H1 (cell line): ENCODE measurements at regions not wholly inside any gene's neighbourhood (a gene's known extent, or its start where the extent isn't known, plus 50 kb on each side); places are given as distances from the start of the nearest gene placed in this dataset.

Experiments used
- CTCF ChIA-PET: fragments of 300-600 bp; sonication (Branson Sonifier 250); formaldehyde crosslinking; loops from one replicate; lab custom pipeline; 2021; ENCODE audit not compliant: partially characterized antibody; lab: Charles Lee
- POLR2A ChIA-PET: fragments of 300-600 bp; sonication (Branson Sonifier 250); formaldehyde crosslinking; loops from one replicate; lab custom pipeline; 2021; ENCODE audit warnings: inconsistent platforms; ENCODE audit not compliant: partially characterized antibody; lab: Charles Lee
- DNase-seq, 2 experiments: peaks; one replicate each; pipeline versions ENCODE4 v3.0.0 to v3.0.0-alpha.2; 2010 to 2022; ENCODE audit warnings: low spot score in 2 of 2, low read depth in 1 of 2, mixed read lengths in 1 of 2
- FAIRE-seq: peaks from 2 replicates; lab custom pipeline; 2011; peaks lifted over from hg19 to GRCh38; lab: Jason Lieb, UNC
- H2AFZ ChIP-seq: 2 replicates; pipeline ENCODE4 v1.8.1; 2012; ENCODE audit warnings: low read length, inconsistent platforms
- H2AK5ac ChIP-seq: 2 replicates; pipeline ENCODE4 v1.6.1; 2013; ENCODE audit warnings: low read depth, low read length
- H2BK120ac ChIP-seq: replicated peaks from 2 replicates; pipeline ENCODE3; 2013; ENCODE audit warnings: low read depth, low read length, inconsistent platforms
- H2BK12ac ChIP-seq: 2 replicates; pipeline ENCODE4 v1.6.1; 2013; ENCODE audit warnings: low read depth, low read length
- H2BK15ac ChIP-seq: 2 replicates; pipeline ENCODE4 v1.6.1; 2013; ENCODE audit warnings: low read length
- H2BK20ac ChIP-seq: 2 replicates; pipeline ENCODE4 v1.6.1; 2013; ENCODE audit warnings: low read length
- H2BK5ac ChIP-seq: 2 replicates; pipeline ENCODE4 v1.6.1; 2013; ENCODE audit warnings: low read depth, low read length
- H3K14ac ChIP-seq: 2 replicates; pipeline ENCODE4 v1.6.1; 2013; ENCODE audit warnings: inconsistent platforms; ENCODE audit not compliant: insufficient read length
- H3K18ac ChIP-seq: 2 replicates; pipeline ENCODE4 v1.6.1; 2013; ENCODE audit warnings: low read length; ENCODE audit errors: extremely low read depth
- H3K23ac ChIP-seq: 2 replicates; pipeline ENCODE4 v1.6.1; 2013; ENCODE audit warnings: inconsistent platforms; ENCODE audit not compliant: insufficient read length
- H3K23me2 ChIP-seq: 2 replicates; pipeline ENCODE4 v1.6.1; 2013; ENCODE audit warnings: low read depth, low read length
- H3K27ac ChIP-seq: 2 replicates; pipeline ENCODE4 v1.6.1; 2011; ENCODE audit warnings: low read depth, low read length, inconsistent platforms
- H3K27me3 ChIP-seq, 4 experiments: replicated peaks in 1 of 4; 1 replicate in 1 of 4; 2 replicates in 3 of 4; pipeline versions ENCODE4 v1.6.1 to v1.8.1; 2011 to 2013; ENCODE audit warnings: low read length in 3 of 4, mild to moderate bottlenecking in 3 of 4, inconsistent platforms in 2 of 4, mixed read lengths in 2 of 4, moderate library complexity in 1 of 4; ENCODE audit not compliant: control insufficient read depth in 3 of 4, insufficient read depth in 3 of 4; ENCODE audit errors: extremely low read depth in 1 of 4
- H3K36me3 ChIP-seq, 4 experiments: 2 replicates each; pipeline versions ENCODE4 v1.6.1 to v1.8.1; 2011 to 2013; ENCODE audit warnings: mild to moderate bottlenecking in 4 of 4, low read length in 3 of 4, moderate library complexity in 2 of 4, control low read depth in 1 of 4, inconsistent platforms in 1 of 4; ENCODE audit not compliant: insufficient read depth in 4 of 4, control insufficient read depth in 2 of 4
- H3K4ac ChIP-seq: replicated peaks from 2 replicates; pipeline ENCODE3; 2013; ENCODE audit warnings: low read length, low read depth, mixed read lengths, inconsistent platforms; ENCODE audit not compliant: insufficient read length
- H3K4me1 ChIP-seq, 4 experiments: replicated peaks in 1 of 4; 1 replicate in 1 of 4; 2 replicates in 3 of 4; pipeline versions ENCODE4 v1.6.1 to v1.8.1; 2011 to 2013; ENCODE audit warnings: low read length in 3 of 4, inconsistent platforms in 2 of 4, mixed read lengths in 1 of 4; ENCODE audit not compliant: insufficient read depth in 4 of 4, control insufficient read depth in 3 of 4
- H3K4me2 ChIP-seq, 2 experiments: 2 replicates each; pipeline versions ENCODE4 v1.6.1 to v1.8.1; 2011 to 2013; ENCODE audit warnings: low read depth in 2 of 2, low read length in 2 of 2, control low read depth in 1 of 2, inconsistent platforms in 1 of 2, mild to moderate bottlenecking in 1 of 2; ENCODE audit not compliant: insufficient read depth in 1 of 2
- H3K4me3 ChIP-seq, 4 experiments: fragments of 200-600, 300-600 bp in 1 of 4; sonication (generic), shearing (Covaris generic), sonication (Bioruptor Twin) in 1 of 4; 2 replicates each; pipeline versions ENCODE4 v1.5.1 to v1.8.1; 2011 to 2016; ENCODE audit warnings: low read length in 4 of 4, low read depth in 3 of 4, control low read depth in 2 of 4, inconsistent platforms in 2 of 4, mild to moderate bottlenecking in 2 of 4, mixed read lengths in 1 of 4, moderate library complexity in 1 of 4; ENCODE audit not compliant: insufficient read depth in 2 of 4; ENCODE audit errors: extremely low read depth in 1 of 4
- H3K56ac ChIP-seq: replicated peaks from 2 replicates; pipeline ENCODE3; 2013; ENCODE audit warnings: low read depth, mild to moderate bottlenecking, mixed read lengths, low read length, inconsistent platforms; ENCODE audit not compliant: insufficient read length
- H3K79me1 ChIP-seq: 2 replicates; pipeline ENCODE4 v1.6.1; 2013; ENCODE audit warnings: low read depth, low read length, control low read depth
- H3K79me2 ChIP-seq, 2 experiments: 2 replicates each; pipeline versions ENCODE4 v1.6.1 to v1.8.1; 2012 to 2013; ENCODE audit warnings: low read length in 2 of 2, mild to moderate bottlenecking in 2 of 2, inconsistent platforms in 1 of 2; ENCODE audit not compliant: insufficient read depth in 2 of 2, control insufficient read depth in 1 of 2
- H3K9ac ChIP-seq, 4 experiments: replicated peaks in 1 of 4; 1 replicate in 1 of 4; 2 replicates in 3 of 4; pipeline versions ENCODE4 v1.6.1 to v1.8.1; 2011 to 2013; ENCODE audit warnings: low read depth in 3 of 4, low read length in 3 of 4, control low read depth in 2 of 4, mild to moderate bottlenecking in 2 of 4, moderate library complexity in 2 of 4, inconsistent platforms in 1 of 4; ENCODE audit errors: extremely low read depth in 1 of 4
- H3K9me3 ChIP-seq, 2 experiments: 2 replicates each; pipeline versions ENCODE4 v1.6.1 to v1.8.1; 2012 to 2013; ENCODE audit warnings: mild to moderate bottlenecking in 2 of 2, moderate library complexity in 2 of 2, control low read depth in 1 of 2, inconsistent platforms in 1 of 2, low read depth in 1 of 2, low read length in 1 of 2, mixed read lengths in 1 of 2; ENCODE audit not compliant: insufficient read depth in 2 of 2
- H4K20me1 ChIP-seq, 2 experiments: replicated peaks in 1 of 2; 2 replicates each; pipeline versions ENCODE3 to v1.8.1; 2011 to 2013; ENCODE audit warnings: inconsistent platforms in 2 of 2, low read length in 2 of 2, mild to moderate bottlenecking in 1 of 2; ENCODE audit not compliant: insufficient read depth in 2 of 2, control insufficient read depth in 1 of 2
- H4K5ac ChIP-seq: 2 replicates; pipeline ENCODE4 v1.6.1; 2013; ENCODE audit warnings: low read length, low read depth, mixed read lengths, inconsistent platforms; ENCODE audit not compliant: insufficient read length
- H4K8ac ChIP-seq: 2 replicates; pipeline ENCODE4 v1.8.0; 2013; ENCODE audit warnings: mild to moderate bottlenecking, moderate library complexity, low read length, inconsistent platforms; ENCODE audit not compliant: insufficient read depth; ENCODE audit errors: extremely low read depth
- H4K91ac ChIP-seq: replicated peaks from 2 replicates; pipeline ENCODE3; 2013; ENCODE audit warnings: low read length, mixed read lengths, inconsistent platforms; ENCODE audit not compliant: insufficient read length
- SIX5 ChIP-seq: IDR thresholded peaks from 2 replicates; pipeline ENCODE4 v1.6.1; 2011; ENCODE audit warnings: mild to moderate bottlenecking, low read depth, low read length
- WGBS, 2 experiments: shearing (Covaris generic) in 1 of 2; methylation state at CpG; one replicate each; pipeline versions ENCODE4 v1.1.6 to v1.1.7; 2013 to 2015; ENCODE audit warnings: low lambda C conversion rate in 2 of 2, mixed read lengths in 2 of 2, inconsistent platforms in 1 of 2, low coverage in 1 of 2, missing lambda C conversion rate in 1 of 2; ENCODE audit not compliant: insufficient replicate concordance in 2 of 2, insufficient coverage in 1 of 2, insufficient read length in 1 of 2; ENCODE audit errors: extremely low coverage in 1 of 2, missing lambda C conversion rate in 1 of 2; 5-methylcytosine and 5-hydroxymethylcytosine counted together

- Histone ChIP-seq H3K36me3 (no peaks in the 10 kb centered on the region), H3K9me3 (no peaks in the 10 kb centered on the region), H3K4me1 (peaks cover 0 to 3% (median 0%) of the 10 kb centered on the region in 4 experiments; a peak in 1 of 7 replicates), H4K91ac (no peak overlapping the region), H3K23me2 (no peaks in the 10 kb centered on the region), H3K23ac (no peak overlapping the region), H3K79me1 (no peaks in the 10 kb centered on the region), H3K4me3 (no peak overlapping the region), H3K56ac (no peak overlapping the region), H2AK5ac (no peak overlapping the region), H3K27me3 (no peaks in the 10 kb centered on the region; a peak in 1 of 7 replicates), H3K9ac (no peak overlapping the region), H4K20me1 (no peaks in the 10 kb centered on the region), H2BK20ac (no peak overlapping the region), H3K79me2 (no peaks in the 10 kb centered on the region), H2BK120ac (no peak overlapping the region), H2AFZ (peak overlapping the region; percentile 90), H2BK12ac (no peak overlapping the region), H3K4ac (no peak overlapping the region), H4K5ac (no peak overlapping the region), H2BK15ac (no peak overlapping the region), H3K14ac (no peak overlapping the region), H2BK5ac (peak overlapping the region; percentile 57; the same call in 1 of the 2 replicates), H3K4me2 (no peak overlapping the region), H3K27ac (no peak overlapping the region), H3K18ac (no peak overlapping the region), H4K8ac (no peak overlapping the region)
- CTCF ChIA-PET = interaction anchor here (1.2 kb wide), 1 partner anchor 29 kb away, joined by 3 read pairs; no protein-coding TSS in a partner anchor
- 75% methylated on average over 6 of the region's 6 CpGs; no CpG with 5 or more reads in 1 of the 2 experiments for WGBS, 2 experiments
- POLR2A ChIA-PET = no interaction called here
- DNase-seq (no peak), FAIRE-seq (peak; percentile 13)
- no peak for TF ChIP-seq SIX5
Observed at GRCh38 chr3:107264888-107265287, 112.4 kb upstream of the CCDC54 start.
